ENCODE measurements at regions not wholly inside any gene's neighbourhood (a gene's known extent, or its start where the extent isn't known, plus 50 kb on each side); places are given as distances from the start of the nearest gene placed in this dataset.
"Not testable (repeated sequence)": the region's sequence is repeated elsewhere in the genome, so short reads cannot be mapped to it uniquely, and the experiment has no call there.

- H2AFZ ChIP-seq (ENCODE audit: low read length); DNase-seq (ENCODE audit: insufficient read length, low spot score, missing footprints); H3K9me3 ChIP-seq (ENCODE audit: low read depth, low read length); H3K36me3 ChIP-seq (ENCODE audit: insufficient read depth, low read length); H3K27ac ChIP-seq (ENCODE audit: low read depth, low read length); H4K20me1 ChIP-seq (ENCODE audit: insufficient read depth, low read length); H3K4me2 ChIP-seq (ENCODE audit: insufficient read depth, low read length); H3K79me2 ChIP-seq (ENCODE audit: insufficient read depth, low read length); H3K27me3 ChIP-seq (ENCODE audit: insufficient read depth, low read length); H3K4me3 ChIP-seq (ENCODE audit: insufficient read depth, low read length): not testable (repeated sequence)
- H3K4me1 ChIP-seq (ENCODE audit: insufficient read depth, low read length), result peaks cover 25% of the 10 kb centered on the region
Observed at GRCh38 chr16:88246955-88247582, 135.7 kb upstream of the ZNF469 start.

DNA sequence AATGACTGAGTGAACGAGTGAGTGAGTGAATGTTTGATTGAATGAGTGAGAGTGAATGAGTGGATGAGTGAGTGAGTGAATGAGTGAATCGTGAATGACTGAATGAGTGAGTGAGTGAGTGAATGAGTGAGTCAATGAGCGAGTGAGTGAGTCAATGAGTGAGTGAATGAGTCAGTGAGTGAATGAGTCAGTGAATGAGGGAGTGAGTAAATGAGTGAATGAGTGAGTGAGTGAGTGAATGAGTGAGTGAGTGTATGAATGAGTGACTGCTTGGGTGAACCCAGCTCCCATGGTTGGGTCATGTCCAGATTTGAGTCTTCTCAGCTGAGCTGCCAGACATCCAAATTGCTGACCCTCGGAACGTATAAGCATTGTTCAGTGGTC is 135.2 kb upstream of the ZNF469 start:
- not testable (repeated sequence) for H3K27me3 ChIP-seq (ENCODE audit: insufficient read depth, low read length); H3K4me3 ChIP-seq (ENCODE audit: insufficient read depth, low read length); H4K20me1 ChIP-seq (ENCODE audit: insufficient read depth, low read length); H2AFZ ChIP-seq (ENCODE audit: low read length); H3K27ac ChIP-seq (ENCODE audit: low read depth, low read length); DNase-seq (ENCODE audit: insufficient read length, low spot score, missing footprints); H3K36me3 ChIP-seq (ENCODE audit: insufficient read depth, low read length); H3K4me2 ChIP-seq (ENCODE audit: insufficient read depth, low read length); H3K79me2 ChIP-seq (ENCODE audit: insufficient read depth, low read length); H3K9me3 ChIP-seq (ENCODE audit: low read depth, low read length)
- peaks cover 20% of the 10 kb centered on the region for H3K4me1 ChIP-seq (ENCODE audit: insufficient read depth, low read length)

- DNase-seq (ENCODE audit: insufficient read length, low spot score, missing footprints); H3K4me3 ChIP-seq (ENCODE audit: insufficient read depth, low read length); H3K79me2 ChIP-seq (ENCODE audit: insufficient read depth, low read length); H4K20me1 ChIP-seq (ENCODE audit: insufficient read depth, low read length); H3K4me2 ChIP-seq (ENCODE audit: insufficient read depth, low read length); H3K9me3 ChIP-seq (ENCODE audit: low read depth, low read length); H3K36me3 ChIP-seq (ENCODE audit: insufficient read depth, low read length); H3K27ac ChIP-seq (ENCODE audit: low read depth, low read length); H3K27me3 ChIP-seq (ENCODE audit: insufficient read depth, low read length); H2AFZ ChIP-seq (ENCODE audit: low read length): not testable (repeated sequence)
- H3K4me1 ChIP-seq (ENCODE audit: insufficient read depth, low read length), result peaks cover 15% of the 10 kb centered on the region
Observed at GRCh38 chr16:88248761-88249160, 134.0 kb upstream of the ZNF469 start.

- not testable (repeated sequence) for DNase-seq (ENCODE audit: insufficient read length, low spot score, missing footprints); H3K27ac ChIP-seq (ENCODE audit: low read depth, low read length); H3K4me2 ChIP-seq (ENCODE audit: insufficient read depth, low read length); H3K27me3 ChIP-seq (ENCODE audit: insufficient read depth, low read length); H3K9me3 ChIP-seq (ENCODE audit: low read depth, low read length); H3K36me3 ChIP-seq (ENCODE audit: insufficient read depth, low read length); H3K79me2 ChIP-seq (ENCODE audit: insufficient read depth, low read length); H3K4me3 ChIP-seq (ENCODE audit: insufficient read depth, low read length); H4K20me1 ChIP-seq (ENCODE audit: insufficient read depth, low read length); H3K4me1 ChIP-seq (ENCODE audit: insufficient read depth, low read length); H2AFZ ChIP-seq (ENCODE audit: low read length)
Observed at GRCh38 chr16:88250381-88250780, 132.4 kb upstream of the ZNF469 start.

GRCh38 chr16:88252057-88252794 is 130.5 kb upstream of the ZNF469 start:
- not testable (repeated sequence) for H3K9me3 ChIP-seq (ENCODE audit: low read depth, low read length); DNase-seq (ENCODE audit: insufficient read length, low spot score, missing footprints); H2AFZ ChIP-seq (ENCODE audit: low read length); H3K4me3 ChIP-seq (ENCODE audit: insufficient read depth, low read length); H3K79me2 ChIP-seq (ENCODE audit: insufficient read depth, low read length); H3K36me3 ChIP-seq (ENCODE audit: insufficient read depth, low read length); H3K27ac ChIP-seq (ENCODE audit: low read depth, low read length); H3K4me2 ChIP-seq (ENCODE audit: insufficient read depth, low read length); H3K4me1 ChIP-seq (ENCODE audit: insufficient read depth, low read length); H4K20me1 ChIP-seq (ENCODE audit: insufficient read depth, low read length); H3K27me3 ChIP-seq (ENCODE audit: insufficient read depth, low read length)

- not testable (repeated sequence) for H3K4me2 ChIP-seq (ENCODE audit: insufficient read depth, low read length); H3K4me3 ChIP-seq (ENCODE audit: insufficient read depth, low read length); H3K4me1 ChIP-seq (ENCODE audit: insufficient read depth, low read length); DNase-seq (ENCODE audit: insufficient read length, low spot score, missing footprints); H3K9me3 ChIP-seq (ENCODE audit: low read depth, low read length); H3K27me3 ChIP-seq (ENCODE audit: insufficient read depth, low read length); H3K27ac ChIP-seq (ENCODE audit: low read depth, low read length); H2AFZ ChIP-seq (ENCODE audit: low read length); H3K79me2 ChIP-seq (ENCODE audit: insufficient read depth, low read length); H3K36me3 ChIP-seq (ENCODE audit: insufficient read depth, low read length); H4K20me1 ChIP-seq (ENCODE audit: insufficient read depth, low read length)
Observed at GRCh38 chr16:88258141-88258540, 124.6 kb upstream of the ZNF469 start.

- Histone ChIP-seq H3K4me3 (ENCODE audit: insufficient read depth, low read length) (peak overlapping the region; percentile 22), H3K4me2 (ENCODE audit: insufficient read depth, low read length) (peak overlapping the region; percentile 45)
- H3K27me3 ChIP-seq (ENCODE audit: insufficient read depth, low read length); DNase-seq (ENCODE audit: insufficient read length, low spot score, missing footprints); H3K9me3 ChIP-seq (ENCODE audit: low read depth, low read length); H3K36me3 ChIP-seq (ENCODE audit: insufficient read depth, low read length); H3K79me2 ChIP-seq (ENCODE audit: insufficient read depth, low read length); H2AFZ ChIP-seq (ENCODE audit: low read length); H3K4me1 ChIP-seq (ENCODE audit: insufficient read depth, low read length); H4K20me1 ChIP-seq (ENCODE audit: insufficient read depth, low read length); H3K27ac ChIP-seq (ENCODE audit: low read depth, low read length): not testable (repeated sequence)
Observed at GRCh38 chr16:88258764-88259525, 123.8 kb upstream of the ZNF469 start.

DNA sequence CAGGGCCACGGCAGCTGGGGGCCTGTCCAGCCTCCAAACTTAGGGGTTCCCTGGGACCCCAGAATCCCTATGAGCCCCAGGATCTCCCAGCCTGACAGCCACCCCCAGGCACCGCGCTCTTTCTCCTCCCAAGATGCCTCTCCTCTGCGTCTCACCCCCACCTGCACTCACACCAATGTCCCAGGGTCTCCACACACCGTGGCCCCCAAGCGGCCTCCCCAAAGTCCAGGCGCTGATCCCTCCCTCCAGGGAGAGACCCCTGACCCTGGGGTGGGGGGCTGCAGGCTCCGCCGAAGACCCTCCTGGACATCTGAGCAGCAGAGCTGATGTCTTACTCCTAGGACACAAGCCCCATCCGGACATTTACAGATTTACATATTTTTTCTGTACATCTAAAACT is 123.2 kb upstream of the ZNF469 start:
- H3K27ac ChIP-seq (ENCODE audit: low read depth, low read length); H3K4me2 ChIP-seq (ENCODE audit: insufficient read depth, low read length); H3K9me3 ChIP-seq (ENCODE audit: low read depth, low read length); H3K4me3 ChIP-seq (ENCODE audit: insufficient read depth, low read length); H4K20me1 ChIP-seq (ENCODE audit: insufficient read depth, low read length); DNase-seq (ENCODE audit: insufficient read length, low spot score, missing footprints); H2AFZ ChIP-seq (ENCODE audit: low read length); H3K27me3 ChIP-seq (ENCODE audit: insufficient read depth, low read length); H3K79me2 ChIP-seq (ENCODE audit: insufficient read depth, low read length); H3K4me1 ChIP-seq (ENCODE audit: insufficient read depth, low read length); H3K36me3 ChIP-seq (ENCODE audit: insufficient read depth, low read length): not testable (repeated sequence)

Data from osteoblast (primary cell).